Osteocyte (in vitro differentiated cells): ENCODE measurements at regions not wholly inside any gene's neighbourhood (a gene's known extent, or its start where the extent isn't known, plus 50 kb on each side); places are given as distances from the start of the nearest gene placed in this dataset.

Experiments used
- DNase-seq: peaks from one replicate; pipeline ENCODE4 v3.0.0; 2021; ENCODE audit warnings: mixed read lengths; ENCODE audit not compliant: unreplicated experiment; ENCODE audit errors: extremely low spot score
- H3K27ac Mint-ChIP-seq: one replicate; pipeline ENCODE4 v1.8.0; 2021; ENCODE audit warnings: mild to moderate bottlenecking, mixed read lengths; ENCODE audit not compliant: unreplicated experiment
- H3K27me3 Mint-ChIP-seq: one replicate; pipeline ENCODE4 v1.8.0; 2021; ENCODE audit warnings: mixed read lengths; ENCODE audit not compliant: unreplicated experiment
- H3K36me3 Mint-ChIP-seq: one replicate; pipeline ENCODE4 v1.8.0; 2021; ENCODE audit warnings: mixed read lengths; ENCODE audit not compliant: unreplicated experiment
- H3K4me1 Mint-ChIP-seq: one replicate; pipeline ENCODE4 v1.8.0; 2021; ENCODE audit warnings: mixed read lengths; ENCODE audit not compliant: unreplicated experiment
- H3K4me3 Mint-ChIP-seq: one replicate; pipeline ENCODE4 v1.8.0; 2021; ENCODE audit warnings: mild to moderate bottlenecking, moderate library complexity, mixed read lengths; ENCODE audit not compliant: unreplicated experiment
- H3K9me3 Mint-ChIP-seq: one replicate; pipeline ENCODE4 v1.8.0; 2021; ENCODE audit warnings: mixed read lengths; ENCODE audit not compliant: unreplicated experiment
- CTCF ChIP-seq: fragments of 200-600 bp; sonication (generic); IDR thresholded peaks from 2 replicates; pipeline ENCODE4 v1.5.0; 2021; ENCODE audit warnings: antibody characterized with exemption, mild to moderate bottlenecking, moderate library complexity

- H3K27me3 Mint-ChIP-seq, result no peaks in the 10 kb centered on the region
- no peak for TF ChIP-seq CTCF
- H3K9me3 Mint-ChIP-seq, result no peaks in the 10 kb centered on the region
- no peaks in the 10 kb centered on the region for H3K4me1 Mint-ChIP-seq
- H3K27ac Mint-ChIP-seq, result no peak overlapping the region
- no peak overlapping the region for H3K4me3 Mint-ChIP-seq
- H3K36me3 Mint-ChIP-seq, result no peaks in the 10 kb centered on the region
- no peak for DNase-seq
Measured at GRCh38 chr12:22740656-22741355, 115.8 kb downstream of the ETNK1 start.

- Mint-ChIP-seq H3K4me1 (peaks cover 2% of the 10 kb centered on the region), H3K36me3 (no peaks in the 10 kb centered on the region), H3K27me3 (no peaks in the 10 kb centered on the region), H3K9me3 (no peaks in the 10 kb centered on the region), H3K27ac (no peak overlapping the region), H3K4me3 (no peak overlapping the region)
- DNase-seq, result no peak
- TF ChIP-seq CTCF, result no peak
Measured at GRCh38 chr12:22743700-22744099, 118.7 kb downstream of the ETNK1 start.

GRCh38 chr12:22744197-22744596 lies 119.2 kb downstream of the ETNK1 start:
- no peak overlapping the region for H3K4me3 Mint-ChIP-seq
- H3K4me1 Mint-ChIP-seq, result peaks cover 2% of the 10 kb centered on the region
- no peak for TF ChIP-seq CTCF
- DNase-seq, result no peak
- no peak overlapping the region for H3K27ac Mint-ChIP-seq
- H3K9me3 Mint-ChIP-seq, result no peaks in the 10 kb centered on the region
- H3K27me3 Mint-ChIP-seq, result no peaks in the 10 kb centered on the region
- no peaks in the 10 kb centered on the region for H3K36me3 Mint-ChIP-seq

- H3K27me3 Mint-ChIP-seq, result no peaks in the 10 kb centered on the region
- TF ChIP-seq CTCF, result no peak
- peaks cover 2% of the 10 kb centered on the region for H3K4me1 Mint-ChIP-seq
- H3K9me3 Mint-ChIP-seq, result no peaks in the 10 kb centered on the region
- H3K27ac Mint-ChIP-seq, result no peak overlapping the region
- no peak for DNase-seq
- H3K36me3 Mint-ChIP-seq, result no peaks in the 10 kb centered on the region
- no peak overlapping the region for H3K4me3 Mint-ChIP-seq
Measured at GRCh38 chr12:22746720-22747119, 121.7 kb downstream of the ETNK1 start.

GRCh38 chr12:22755629-22756028 lies 130.7 kb downstream of the ETNK1 start:
- Mint-ChIP-seq H3K36me3 (peaks cover 3% of the 10 kb centered on the region), H3K27ac (no peak overlapping the region), H3K4me3 (no peak overlapping the region), H3K4me1 (peaks cover 3% of the 10 kb centered on the region), H3K9me3 (peaks cover 8% of the 10 kb centered on the region), H3K27me3 (no peaks in the 10 kb centered on the region)
- TF ChIP-seq CTCF, result no peak
- no peak for DNase-seq
